ENCODE measurements at regions not wholly inside any gene's neighbourhood (a gene's known extent, or its start where the extent isn't known, plus 50 kb on each side); places are given as distances from the start of the nearest gene placed in this dataset.
A peak's percentile ranks its signal among the peaks of the same experiment; 100 is the strongest.

DNA sequence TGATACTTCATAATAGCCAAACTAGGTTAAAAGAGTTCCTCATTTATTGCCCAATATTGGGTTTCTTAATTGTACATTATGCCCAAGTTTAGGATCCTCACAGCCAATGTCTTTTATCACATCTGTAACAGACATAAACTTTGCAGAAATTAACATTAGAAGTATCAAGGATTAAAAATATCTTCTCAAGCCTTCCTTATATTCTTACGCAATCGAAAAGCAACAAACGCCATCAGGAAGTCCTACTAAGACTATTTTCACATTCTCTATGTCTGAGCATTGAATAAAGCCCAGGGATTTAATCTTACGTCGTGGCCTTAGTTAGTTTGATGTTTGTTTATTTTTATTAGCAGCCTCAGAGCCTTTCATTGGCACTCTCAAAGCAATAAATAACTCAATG is 1660.4 kb upstream of the MIR17HG start:
- no peak for DNase-seq
- H3K4me3 ChIP-seq (ENCODE audit: low read depth in 1 of 3, low read length in 3 of 3), result no peak overlapping the region
- no peaks in the 10 kb centered on the region for H3K4me1 ChIP-seq (ENCODE audit: control insufficient read depth in 3 of 3, insufficient read depth in 2 of 3, low read depth in 1 of 3, low read length in 2 of 3)
- H3K9me3 ChIP-seq (ENCODE audit: control insufficient read depth in 2 of 2, insufficient read depth in 1 of 2, low read depth in 1 of 2, low read length in 1 of 2), result no peaks in the 10 kb centered on the region
- WGBS, 3 donors, result 65 to 69% (median 69%) methylated on average over 5 of the region's 5 CpGs
- FAIRE-seq, result no peak
- H3K27me3 ChIP-seq (ENCODE audit: control insufficient read depth in 3 of 3, insufficient read depth in 3 of 3, low read length in 3 of 3), result no peaks in the 10 kb centered on the region
- no peak overlapping the region for H3K27ac ChIP-seq (ENCODE audit: low read depth in 1 of 3, low read length in 2 of 3)
- H3K36me3 ChIP-seq (ENCODE audit: control insufficient read depth in 3 of 3, insufficient read depth in 2 of 3, low read depth in 1 of 3, low read length in 3 of 3), result no peaks in the 10 kb centered on the region

DNA sequence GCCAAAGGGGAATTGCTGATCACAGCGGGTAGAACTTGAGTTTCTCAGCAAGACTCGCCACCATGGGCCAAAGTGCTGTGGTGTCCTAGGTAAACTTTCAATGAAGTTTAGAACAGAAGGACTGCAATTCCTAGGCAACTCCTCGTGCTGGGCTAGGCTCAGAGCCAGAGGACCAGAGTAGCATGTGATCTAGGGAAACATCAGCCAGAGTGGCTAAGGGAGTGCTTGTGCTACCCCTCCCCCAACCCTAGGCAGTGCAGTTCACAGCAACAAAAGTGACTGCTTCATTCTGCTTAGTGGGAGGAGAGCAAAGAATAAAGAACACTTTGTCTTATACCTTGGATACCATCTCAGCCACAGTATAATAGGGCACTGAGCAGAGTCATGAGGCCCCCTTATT is 1658.6 kb upstream of the MIR17HG start:
- DNase-seq, result no peak
- no peaks in the 10 kb centered on the region for H3K27me3 ChIP-seq (ENCODE audit: control insufficient read depth in 3 of 3, insufficient read depth in 3 of 3, low read length in 3 of 3)
- H3K4me3 ChIP-seq (ENCODE audit: low read depth in 1 of 3, low read length in 3 of 3), result no peak overlapping the region
- H3K9me3 ChIP-seq (ENCODE audit: control insufficient read depth in 2 of 2, insufficient read depth in 1 of 2, low read depth in 1 of 2, low read length in 1 of 2), result no peaks in the 10 kb centered on the region
- WGBS, 3 donors, result 59 to 70% (median 63%) methylated on average over 3 of the region's 3 CpGs
- H3K4me1 ChIP-seq (ENCODE audit: control insufficient read depth in 3 of 3, insufficient read depth in 2 of 3, low read depth in 1 of 3, low read length in 2 of 3), result no peaks in the 10 kb centered on the region
- FAIRE-seq, result no peak
- no peak overlapping the region for H3K27ac ChIP-seq (ENCODE audit: low read depth in 1 of 3, low read length in 2 of 3)
- H3K36me3 ChIP-seq (ENCODE audit: control insufficient read depth in 3 of 3, insufficient read depth in 2 of 3, low read depth in 1 of 3, low read length in 3 of 3), result no peaks in the 10 kb centered on the region

DNA sequence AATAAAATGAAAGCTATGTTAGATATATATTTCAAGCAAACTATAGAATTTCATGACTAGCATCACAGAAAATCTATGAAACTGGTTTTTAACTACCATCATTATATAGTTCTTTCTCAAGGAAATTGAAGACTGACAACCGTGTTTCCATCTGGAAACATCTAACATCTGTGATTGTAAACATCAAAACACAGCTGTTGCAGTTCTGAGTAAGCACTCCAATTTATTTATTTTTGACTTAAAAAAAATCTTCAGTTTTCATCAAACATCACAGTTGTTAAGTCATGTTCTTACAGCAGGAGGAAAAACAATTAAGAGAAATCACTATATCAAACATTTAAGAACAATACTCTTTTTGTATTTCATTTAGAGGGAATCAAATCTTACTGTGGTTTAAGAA is 1653.0 kb upstream of the MIR17HG start:
- Histone ChIP-seq H3K4me1 (ENCODE audit: control insufficient read depth in 3 of 3, insufficient read depth in 2 of 3, low read depth in 1 of 3, low read length in 2 of 3) (no peaks in the 10 kb centered on the region), H3K9me3 (ENCODE audit: control insufficient read depth in 2 of 2, insufficient read depth in 1 of 2, low read depth in 1 of 2, low read length in 1 of 2) (no peaks in the 10 kb centered on the region), H3K36me3 (ENCODE audit: control insufficient read depth in 3 of 3, insufficient read depth in 2 of 3, low read depth in 1 of 3, low read length in 3 of 3) (no peaks in the 10 kb centered on the region), H3K27ac (ENCODE audit: low read depth in 1 of 3, low read length in 2 of 3) (no peak overlapping the region), H3K27me3 (ENCODE audit: control insufficient read depth in 3 of 3, insufficient read depth in 3 of 3, low read length in 3 of 3) (no peaks in the 10 kb centered on the region), H3K4me3 (ENCODE audit: low read depth in 1 of 3, low read length in 3 of 3) (no peak overlapping the region)
- WGBS, 3 donors, result 46 to 51% (median 50%) methylated on average over 1 of the region's 1 CpG
- DNase-seq (no peak), FAIRE-seq (no peak)

DNA sequence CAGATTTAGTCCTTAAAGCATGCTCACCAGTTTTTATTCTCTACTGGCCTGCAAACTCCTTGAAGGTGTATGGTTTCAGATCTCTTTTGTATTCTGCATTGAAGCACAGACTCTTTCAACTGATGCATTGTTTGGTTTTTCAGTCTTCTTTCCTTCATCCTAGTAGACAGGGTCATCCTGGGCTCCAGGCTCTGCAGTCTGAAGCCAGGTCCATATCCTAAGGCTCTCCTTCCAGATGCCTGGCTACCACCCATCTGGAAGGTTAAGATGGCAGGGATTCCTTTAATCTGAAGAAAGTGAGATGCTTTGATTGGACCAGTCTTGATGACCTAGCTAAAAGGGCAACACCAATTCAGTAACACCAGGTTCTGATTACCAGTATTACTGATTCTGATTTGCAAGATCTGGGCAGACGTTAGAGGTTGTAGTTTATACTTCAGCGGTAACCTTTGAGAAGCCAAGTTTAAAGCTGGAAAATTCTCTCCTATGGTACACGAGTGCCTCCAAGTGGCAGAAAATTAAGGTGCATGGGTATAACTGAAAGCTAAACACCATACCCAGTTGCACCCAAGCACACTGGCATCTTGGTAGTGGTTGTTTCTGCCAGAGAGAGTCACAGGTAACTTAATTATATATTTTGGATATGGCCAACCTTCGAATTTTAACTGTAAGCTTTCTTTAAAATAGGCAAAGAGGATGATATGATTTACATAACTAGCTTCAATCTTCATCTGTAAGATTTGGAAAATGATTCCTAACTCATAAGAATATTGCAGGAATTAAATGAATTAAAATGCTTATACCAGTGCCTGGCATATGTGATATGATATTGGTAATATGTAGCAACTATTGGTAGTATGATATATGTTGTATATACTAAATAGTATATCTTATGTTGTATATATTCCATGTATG is 1651.9 kb upstream of the MIR17HG start:
- FAIRE-seq, result no peak
- Histone ChIP-seq H3K27me3 (ENCODE audit: control insufficient read depth in 3 of 3, insufficient read depth in 3 of 3, low read length in 3 of 3) (no peaks in the 10 kb centered on the region), H3K4me3 (ENCODE audit: low read depth in 1 of 3, low read length in 3 of 3) (no peak overlapping the region), H3K27ac (ENCODE audit: low read depth in 1 of 3, low read length in 2 of 3) (no peak overlapping the region), H3K9me3 (ENCODE audit: control insufficient read depth in 2 of 2, insufficient read depth in 1 of 2, low read depth in 1 of 2, low read length in 1 of 2) (no peaks in the 10 kb centered on the region), H3K4me1 (ENCODE audit: control insufficient read depth in 3 of 3, insufficient read depth in 2 of 3, low read depth in 1 of 3, low read length in 2 of 3) (no peaks in the 10 kb centered on the region), H3K36me3 (ENCODE audit: control insufficient read depth in 3 of 3, insufficient read depth in 2 of 3, low read depth in 1 of 3, low read length in 3 of 3) (no peaks in the 10 kb centered on the region)
- DNase-seq, result peak; percentile 19 to 32
- WGBS, 3 donors, result 3 to 11% (median 6%) methylated on average over 4 of the region's 4 CpGs

DNA sequence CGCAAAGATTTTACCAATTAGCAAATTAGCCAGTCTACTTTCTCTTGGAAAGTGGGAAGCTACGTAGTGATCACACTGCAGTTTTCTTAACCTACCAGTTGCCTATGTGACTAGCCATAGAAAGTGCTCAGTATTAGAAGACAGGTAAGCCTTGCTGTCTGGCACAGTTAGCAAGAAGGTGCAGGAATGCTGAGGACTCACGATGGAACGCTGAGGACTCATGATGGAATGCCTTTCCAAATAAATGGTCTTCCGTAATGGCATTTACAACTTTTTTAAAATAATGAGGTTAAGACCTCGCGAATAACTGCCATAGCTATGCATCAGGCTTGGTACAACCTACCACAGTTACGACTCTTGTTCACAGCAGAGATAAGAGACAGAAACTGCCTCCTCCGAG is 1645.6 kb upstream of the MIR17HG start:
- WGBS, 3 donors, result 86 to 88% (median 87%) methylated on average over 9 of the region's 9 CpGs
- Histone ChIP-seq H3K27ac (ENCODE audit: low read depth in 1 of 3, low read length in 2 of 3) (no peak overlapping the region), H3K4me3 (ENCODE audit: low read depth in 1 of 3, low read length in 3 of 3) (no peak overlapping the region), H3K27me3 (ENCODE audit: control insufficient read depth in 3 of 3, insufficient read depth in 3 of 3, low read length in 3 of 3) (no peaks in the 10 kb centered on the region), H3K36me3 (ENCODE audit: control insufficient read depth in 3 of 3, insufficient read depth in 2 of 3, low read depth in 1 of 3, low read length in 3 of 3) (no peaks in the 10 kb centered on the region), H3K9me3 (ENCODE audit: control insufficient read depth in 2 of 2, insufficient read depth in 1 of 2, low read depth in 1 of 2, low read length in 1 of 2) (no peaks in the 10 kb centered on the region), H3K4me1 (ENCODE audit: control insufficient read depth in 3 of 3, insufficient read depth in 2 of 3, low read depth in 1 of 3, low read length in 2 of 3) (no peaks in the 10 kb centered on the region)
- FAIRE-seq (no peak), DNase-seq (no peak)

- H3K9me3 ChIP-seq (ENCODE audit: control insufficient read depth in 2 of 2, insufficient read depth in 1 of 2, low read depth in 1 of 2, low read length in 1 of 2), result no peaks in the 10 kb centered on the region
- no peak overlapping the region for H3K4me3 ChIP-seq (ENCODE audit: low read depth in 1 of 3, low read length in 3 of 3)
- no peaks in the 10 kb centered on the region for H3K4me1 ChIP-seq (ENCODE audit: control insufficient read depth in 3 of 3, insufficient read depth in 2 of 3, low read depth in 1 of 3, low read length in 2 of 3)
- no peaks in the 10 kb centered on the region for H3K36me3 ChIP-seq (ENCODE audit: control insufficient read depth in 3 of 3, insufficient read depth in 2 of 3, low read depth in 1 of 3, low read length in 3 of 3)
- DNase-seq (no peak), FAIRE-seq (no peak)
- H3K27me3 ChIP-seq (ENCODE audit: control insufficient read depth in 3 of 3, insufficient read depth in 3 of 3, low read length in 3 of 3), result no peaks in the 10 kb centered on the region
- H3K27ac ChIP-seq (ENCODE audit: low read depth in 1 of 3, low read length in 2 of 3), result no peak overlapping the region
These were observed 1643.4 kb upstream of the MIR17HG start for GRCh38 chr13:89704040-89704439.

DNA sequence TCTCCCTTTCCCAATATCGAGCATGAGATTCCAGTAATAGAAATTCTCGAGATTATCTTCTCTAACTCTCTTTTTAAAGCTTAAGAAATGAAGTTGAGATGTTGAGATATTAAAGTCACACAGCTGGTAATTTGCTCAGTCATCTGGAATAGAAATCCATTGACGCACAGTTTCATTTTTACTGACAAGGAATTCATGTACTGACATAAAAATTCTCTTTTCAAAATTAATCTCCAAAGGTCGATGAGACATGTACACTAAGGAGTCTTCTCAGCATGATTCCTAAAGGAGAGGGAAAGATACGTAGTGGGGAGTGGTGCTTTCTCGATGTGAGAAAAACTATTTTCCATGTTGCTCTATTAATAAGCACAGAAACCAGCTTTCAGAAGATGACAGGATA is 1639.5 kb upstream of the MIR17HG start:
- no peaks in the 10 kb centered on the region for H3K4me1 ChIP-seq (ENCODE audit: control insufficient read depth in 3 of 3, insufficient read depth in 2 of 3, low read depth in 1 of 3, low read length in 2 of 3)
- H3K27ac ChIP-seq (ENCODE audit: low read depth in 1 of 3, low read length in 2 of 3), result no peak overlapping the region
- FAIRE-seq, result no peak
- no peaks in the 10 kb centered on the region for H3K27me3 ChIP-seq (ENCODE audit: control insufficient read depth in 3 of 3, insufficient read depth in 3 of 3, low read length in 3 of 3)
- H3K9me3 ChIP-seq (ENCODE audit: control insufficient read depth in 2 of 2, insufficient read depth in 1 of 2, low read depth in 1 of 2, low read length in 1 of 2), result no peaks in the 10 kb centered on the region
- WGBS, 3 donors, result 81 to 87% (median 82%) methylated on average over 6 of the region's 6 CpGs
- DNase-seq, result no peak
- H3K36me3 ChIP-seq (ENCODE audit: control insufficient read depth in 3 of 3, insufficient read depth in 2 of 3, low read depth in 1 of 3, low read length in 3 of 3), result no peaks in the 10 kb centered on the region
- no peak overlapping the region for H3K4me3 ChIP-seq (ENCODE audit: low read depth in 1 of 3, low read length in 3 of 3)

DNA sequence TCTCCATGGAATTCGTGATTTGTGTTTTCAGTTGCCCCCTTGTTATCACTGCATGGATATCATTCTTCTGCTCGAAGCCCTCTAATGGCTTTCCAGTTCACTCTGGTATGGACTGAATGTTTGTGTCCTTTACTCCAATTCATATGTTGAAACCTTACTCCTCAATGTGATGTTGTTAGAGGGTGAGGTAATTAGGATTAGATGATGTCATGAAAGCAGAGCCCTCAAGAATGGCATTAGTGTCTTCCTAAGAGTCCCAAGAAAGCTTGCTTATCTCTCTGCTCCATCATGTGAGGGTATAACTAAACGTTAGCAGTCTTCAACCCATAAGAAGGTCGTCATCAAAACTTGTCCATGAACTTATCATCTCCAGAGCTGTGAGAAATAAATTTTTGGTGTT is 1626.3 kb upstream of the MIR17HG start:
- FAIRE-seq, result no peak
- 56 to 73% (median 60%) methylated on average over 4 of the region's 4 CpGs for WGBS, 3 donors

More for the DNA sequence above, 1626.3 kb upstream of the MIR17HG start:
- Histone ChIP-seq H3K27me3 (ENCODE audit: control insufficient read depth in 3 of 3, insufficient read depth in 3 of 3, low read length in 3 of 3) (no peaks in the 10 kb centered on the region), H3K9me3 (ENCODE audit: control insufficient read depth in 2 of 2, insufficient read depth in 1 of 2, low read depth in 1 of 2, low read length in 1 of 2) (no peaks in the 10 kb centered on the region), H3K36me3 (ENCODE audit: control insufficient read depth in 3 of 3, insufficient read depth in 2 of 3, low read depth in 1 of 3, low read length in 3 of 3) (no peaks in the 10 kb centered on the region), H3K4me3 (ENCODE audit: low read depth in 1 of 3, low read length in 3 of 3) (no peak overlapping the region), H3K4me1 (ENCODE audit: control insufficient read depth in 3 of 3, insufficient read depth in 2 of 3, low read depth in 1 of 3, low read length in 2 of 3) (no peaks in the 10 kb centered on the region), H3K27ac (ENCODE audit: low read depth in 1 of 3, low read length in 2 of 3) (no peak overlapping the region)
- DNase-seq, result no peak

Measured in small intestine (tissue), 7 donors.